ENCODE measurements at regions not wholly inside any gene's neighbourhood (a gene's known extent, or its start where the extent isn't known, plus 50 kb on each side); places are given as distances from the start of the nearest gene placed in this dataset.

- TF ChIP-seq CTCF (IDR thresholded peaks at IDR 0.05) (no peak), POLR2A (IDR thresholded peaks at IDR 0.05) (no peak), POLR2AphosphoS5 (IDR thresholded peaks at IDR 0.05) (no peak)
These were observed 518.7 kb downstream of the TNS1 start for GRCh38 chr2:217484046-217484445.
